Jurkat, Clone E6-1 (cell line): ENCODE measurements at regions not wholly inside any gene's neighbourhood (a gene's known extent, or its start where the extent isn't known, plus 50 kb on each side); places are given as distances from the start of the nearest gene placed in this dataset.
"Not testable (repeated sequence)": the region's sequence is repeated elsewhere in the genome, so short reads cannot be mapped to it uniquely, and the experiment has no call there.

Source experiments
- DNase-seq: peaks from one replicate; pipeline ENCODE4 v3.0.0-alpha.2; 2011; ENCODE audit warnings: low read depth, low spot score
- H3K4me3 ChIP-seq: 2 replicates; pipeline ENCODE4 v1.5.1; 2011; ENCODE audit warnings: mild to moderate bottlenecking, low read length, control low read depth, moderate library complexity

GRCh38 chr2:225757248-225757647 lies 357.7 kb downstream of the NYAP2 start:
- DNase-seq = no peak
- H3K4me3 ChIP-seq = no peak overlapping the region

- no peak overlapping the region for H3K4me3 ChIP-seq
- no peak for DNase-seq
Observed at GRCh38 chr2:225756198-225756597, 356.7 kb downstream of the NYAP2 start.

GRCh38 chr2:225748609-225749008 lies 349.1 kb downstream of the NYAP2 start:
- DNase-seq = no peak
- H3K4me3 ChIP-seq = no peak overlapping the region

- not testable (repeated sequence) for H3K4me3 ChIP-seq, DNase-seq
Observed at GRCh38 chr2:225743996-225744395, 344.5 kb downstream of the NYAP2 start.

GRCh38 chr2:225742487-225742886 lies 343.0 kb downstream of the NYAP2 start:
- DNase-seq = no peak
- no peak overlapping the region for H3K4me3 ChIP-seq

GRCh38 chr2:225740086-225740485 lies 340.6 kb downstream of the NYAP2 start:
- no peak overlapping the region for H3K4me3 ChIP-seq
- no peak for DNase-seq

- H3K4me3 ChIP-seq = no peak overlapping the region
- DNase-seq = no peak
Observed at GRCh38 chr2:225739328-225739727, 339.8 kb downstream of the NYAP2 start.

- H3K4me3 ChIP-seq = no peak overlapping the region
- no peak for DNase-seq
Observed at GRCh38 chr2:225738735-225739134, 339.2 kb downstream of the NYAP2 start.

- DNase-seq = no peak
- no peak overlapping the region for H3K4me3 ChIP-seq
Observed at GRCh38 chr2:225737556-225737955, 338.0 kb downstream of the NYAP2 start.

- no peak overlapping the region for H3K4me3 ChIP-seq
- DNase-seq = no peak
Observed at GRCh38 chr2:225735844-225736243, 336.3 kb downstream of the NYAP2 start.

GRCh38 chr2:225725726-225726125 lies 326.2 kb downstream of the NYAP2 start:
- no peak for DNase-seq
- H3K4me3 ChIP-seq = no peak overlapping the region
